ENCODE measurements at regions not wholly inside any gene's neighbourhood (a gene's known extent, or its start where the extent isn't known, plus 50 kb on each side); places are given as distances from the start of the nearest gene placed in this dataset.

DNA sequence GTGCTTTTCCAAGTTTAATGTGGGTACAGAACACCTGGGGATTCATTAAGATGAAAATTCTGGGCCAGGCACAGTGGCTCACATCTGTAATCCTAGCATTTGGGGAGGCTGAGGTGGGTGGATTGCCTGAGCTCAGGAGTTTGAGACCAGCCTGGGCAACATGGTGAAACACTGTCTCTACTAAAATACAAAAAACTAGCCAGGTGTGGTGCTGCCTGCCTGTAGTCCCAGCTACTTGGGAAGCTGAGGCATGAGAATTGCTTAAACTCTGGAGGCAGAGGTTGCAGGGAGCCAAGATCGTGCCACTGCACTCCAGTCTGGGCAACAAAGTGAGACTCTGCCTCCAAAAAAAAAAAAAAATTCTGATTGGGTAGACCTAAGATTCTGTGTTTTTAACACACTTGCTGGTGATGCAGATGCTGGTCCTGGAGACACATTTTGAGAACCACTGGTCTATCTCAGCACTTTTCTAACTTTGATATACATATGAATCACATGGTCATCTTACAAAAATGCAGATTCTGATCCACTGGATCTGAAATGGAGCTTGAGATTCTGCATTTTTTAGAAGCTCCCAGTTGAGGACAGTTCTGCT lies 223.8 kb upstream of the SATB1 start:
- Histone ChIP-seq H3K4me1 (no peaks in the 10 kb centered on the region), H3K4me3 (no peak overlapping the region), H3K27me3 (no peaks in the 10 kb centered on the region), H3K9me3 (no peaks in the 10 kb centered on the region), H3K27ac (no peak overlapping the region), H3K36me3 (no peaks in the 10 kb centered on the region)
- no peak for ATAC-seq
- 50% methylated on average over 1 of the region's 1 CpG for WGBS (ENCODE audit: insufficient coverage, low coverage, low lambda C conversion rate, missing lambda C conversion rate)
- intact Hi-C loops (cut with DNase I): no loop called here
- TF ChIP-seq POLR2A (IDR thresholded peaks at IDR 0.05): no peak
- TF ChIP-seq, protein P1, sequence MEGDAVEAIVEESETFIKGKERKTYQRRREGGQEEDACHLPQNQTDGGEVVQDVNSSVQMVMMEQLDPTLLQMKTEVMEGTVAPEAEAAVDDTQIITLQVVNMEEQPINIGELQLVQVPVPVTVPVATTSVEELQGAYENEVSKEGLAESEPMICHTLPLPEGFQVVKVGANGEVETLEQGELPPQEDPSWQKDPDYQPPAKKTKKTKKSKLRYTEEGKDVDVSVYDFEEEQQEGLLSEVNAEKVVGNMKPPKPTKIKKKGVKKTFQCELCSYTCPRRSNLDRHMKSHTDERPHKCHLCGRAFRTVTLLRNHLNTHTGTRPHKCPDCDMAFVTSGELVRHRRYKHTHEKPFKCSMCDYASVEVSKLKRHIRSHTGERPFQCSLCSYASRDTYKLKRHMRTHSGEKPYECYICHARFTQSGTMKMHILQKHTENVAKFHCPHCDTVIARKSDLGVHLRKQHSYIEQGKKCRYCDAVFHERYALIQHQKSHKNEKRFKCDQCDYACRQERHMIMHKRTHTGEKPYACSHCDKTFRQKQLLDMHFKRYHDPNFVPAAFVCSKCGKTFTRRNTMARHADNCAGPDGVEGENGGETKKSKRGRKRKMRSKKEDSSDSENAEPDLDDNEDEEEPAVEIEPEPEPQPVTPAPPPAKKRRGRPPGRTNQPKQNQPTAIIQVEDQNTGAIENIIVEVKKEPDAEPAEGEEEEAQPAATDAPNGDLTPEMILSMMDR (IDR thresholded peaks at IDR 0.05): no peak
- no peak for DNase-seq

DNA sequence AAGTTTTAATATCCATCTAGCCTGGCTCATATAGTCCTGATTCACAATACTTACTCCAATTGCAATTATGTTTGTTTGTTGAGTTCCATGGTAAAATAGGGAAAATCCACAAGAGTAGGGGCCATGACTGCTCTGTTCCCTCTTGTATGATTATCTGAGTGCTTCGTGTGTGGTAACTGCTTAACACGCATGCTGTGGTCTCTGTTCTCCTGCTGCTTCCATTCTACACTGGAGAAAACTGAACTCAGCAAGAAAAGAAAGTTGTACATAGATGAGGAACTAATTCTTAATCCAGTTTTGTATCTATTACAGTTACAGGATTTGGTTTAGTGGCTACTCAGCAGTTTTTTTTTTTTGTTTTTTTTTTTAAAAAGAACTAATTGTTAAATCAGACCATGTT lies 223.0 kb upstream of the SATB1 start:
- Histone ChIP-seq H3K4me3 (no peak overlapping the region), H3K27ac (no peak overlapping the region), H3K27me3 (no peaks in the 10 kb centered on the region), H3K9me3 (no peaks in the 10 kb centered on the region), H3K4me1 (no peaks in the 10 kb centered on the region), H3K36me3 (no peaks in the 10 kb centered on the region)
- intact Hi-C loops (cut with DNase I): no loop called here
- TF ChIP-seq, protein P1 (IDR thresholded peaks at IDR 0.05): no peak
- TF ChIP-seq POLR2A (IDR thresholded peaks at IDR 0.05): no peak
- DNase-seq: no peak
- WGBS (ENCODE audit: insufficient coverage, low coverage, low lambda C conversion rate, missing lambda C conversion rate): 37% methylated on average over 2 of the region's 2 CpGs
- peak in 3 of 4 donors; percentile 35 to 54 (median 35) for ATAC-seq

DNA sequence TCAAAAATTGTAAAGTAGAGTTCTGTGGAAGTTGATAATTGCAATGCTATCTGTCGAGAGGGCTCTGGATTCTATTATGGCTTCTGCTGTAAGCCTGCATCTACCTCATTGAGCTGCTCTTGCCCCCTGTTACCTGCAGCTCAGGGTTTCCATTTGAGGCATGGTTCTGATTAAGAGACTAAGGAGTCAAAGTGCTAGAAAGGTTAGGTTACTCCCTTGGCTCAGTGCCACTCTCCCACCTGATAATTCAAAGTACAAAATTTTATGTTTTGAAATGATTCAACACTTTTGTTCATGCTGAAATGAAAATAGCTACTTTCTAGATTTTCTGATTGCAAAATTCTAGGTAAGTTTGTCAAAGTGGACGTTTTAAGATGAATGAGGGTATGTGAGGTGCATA lies 220.5 kb upstream of the SATB1 start:
- WGBS (ENCODE audit: insufficient coverage, low coverage, low lambda C conversion rate, missing lambda C conversion rate): 39% methylated on average over 2 of the region's 2 CpGs

DNA sequence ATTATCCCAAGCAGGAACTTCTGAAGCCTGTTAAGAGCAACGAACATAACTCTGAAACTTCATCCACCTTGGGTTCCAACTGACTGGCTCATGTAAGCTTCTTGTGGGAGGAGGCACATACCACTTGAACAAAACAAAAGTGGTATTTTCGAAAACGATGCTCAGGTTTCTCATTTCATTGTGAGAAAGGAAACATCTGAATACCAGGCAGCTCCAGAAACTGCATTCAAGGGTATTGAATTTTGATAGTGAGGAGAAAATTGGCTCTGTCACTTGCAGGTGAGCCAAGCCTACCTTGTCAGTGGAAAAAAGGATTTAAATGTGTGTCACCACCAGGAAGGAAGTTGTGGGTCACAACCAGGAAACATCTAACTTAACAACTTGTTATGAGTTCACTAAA lies 218.1 kb upstream of the SATB1 start:
- no peak overlapping the region for H3K27ac ChIP-seq
- WGBS (ENCODE audit: insufficient coverage, low coverage, low lambda C conversion rate, missing lambda C conversion rate): 25% methylated on average over 3 of the region's 3 CpGs
- intact Hi-C loops (cut with DNase I): no loop called here
- H3K4me3 ChIP-seq: no peak overlapping the region
- TF ChIP-seq, protein P1 (IDR thresholded peaks at IDR 0.05): no peak
- no peak for TF ChIP-seq POLR2A (IDR thresholded peaks at IDR 0.05)
- H3K27me3 ChIP-seq: no peaks in the 10 kb centered on the region
- no peak for ATAC-seq
- no peaks in the 10 kb centered on the region for H3K4me1 ChIP-seq
- no peaks in the 10 kb centered on the region for H3K9me3 ChIP-seq
- no peak for DNase-seq
- H3K36me3 ChIP-seq: no peaks in the 10 kb centered on the region

More for the DNA sequence above, 220.5 kb upstream of the SATB1 start:
- ATAC-seq (no peak), DNase-seq (no peak)
- Histone ChIP-seq H3K27ac (no peak overlapping the region), H3K4me3 (no peak overlapping the region), H3K4me1 (no peaks in the 10 kb centered on the region), H3K27me3 (no peaks in the 10 kb centered on the region), H3K36me3 (no peaks in the 10 kb centered on the region), H3K9me3 (no peaks in the 10 kb centered on the region)
- intact Hi-C loops (cut with DNase I): no loop called here
- TF ChIP-seq, protein P1 (IDR thresholded peaks at IDR 0.05): no peak
- TF ChIP-seq POLR2A (IDR thresholded peaks at IDR 0.05): no peak

DNA sequence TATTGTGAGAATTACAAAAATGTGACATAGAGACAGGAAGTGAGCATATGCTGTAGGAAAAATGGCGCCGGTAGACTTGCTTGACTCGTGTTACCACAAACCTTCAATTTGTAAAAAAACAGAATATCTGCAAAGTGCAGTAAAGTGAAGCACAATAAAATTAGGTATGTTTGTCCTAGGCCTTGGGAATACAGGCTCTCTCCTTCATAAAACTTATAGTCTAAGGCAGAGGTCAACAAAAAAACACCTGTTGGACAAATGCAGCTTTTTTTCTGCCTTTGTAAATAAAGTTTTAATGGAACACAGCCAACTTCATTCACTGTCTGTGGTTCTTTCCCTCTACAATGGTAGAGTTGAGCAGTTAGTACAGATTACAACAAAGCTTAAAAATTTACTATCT lies 216.8 kb upstream of the SATB1 start:
- Histone ChIP-seq H3K4me1 (no peaks in the 10 kb centered on the region), H3K27me3 (no peaks in the 10 kb centered on the region), H3K9me3 (no peaks in the 10 kb centered on the region), H3K36me3 (no peaks in the 10 kb centered on the region), H3K27ac (no peak overlapping the region), H3K4me3 (no peak overlapping the region)
- TF ChIP-seq, protein P1 (IDR thresholded peaks at IDR 0.05): no peak
- no peak for TF ChIP-seq POLR2A (IDR thresholded peaks at IDR 0.05)
- ATAC-seq: no peak
- 55% methylated on average over 3 of the region's 3 CpGs for WGBS (ENCODE audit: insufficient coverage, low coverage, low lambda C conversion rate, missing lambda C conversion rate)
- DNase-seq: no peak
- intact Hi-C loops (cut with DNase I): no loop called here

Measured in right lobe of liver (tissue), 6 donors.